ENCODE measurements at regions not wholly inside any gene's neighbourhood (a gene's known extent, or its start where the extent isn't known, plus 50 kb on each side); places are given as distances from the start of the nearest gene placed in this dataset.

GRCh38 chr10:78494179-78494578, 460.5 kb downstream of the RPS24 start:
- TF ChIP-seq CTCF (IDR thresholded peaks at IDR 0.05 in 4 of 5, conservative IDR thresholded peaks at IDR 0.05 in 1 of 5): no peak
- no peak for TF ChIP-seq POLR2A (IDR thresholded peaks at IDR 0.05)

All from gastrocnemius medialis (tissue), 4 donors.